ENCODE measurements at regions not wholly inside any gene's neighbourhood (a gene's known extent, or its start where the extent isn't known, plus 50 kb on each side); places are given as distances from the start of the nearest gene placed in this dataset.

- H3K27ac ChIP-seq (ENCODE audit: low read length), result no peak overlapping the region
- no peaks in the 10 kb centered on the region for H3K9me3 Mint-ChIP-seq
- no peaks in the 10 kb centered on the region for H3K4me1 ChIP-seq (ENCODE audit: control insufficient read depth, insufficient read depth, low read length)
- H3K4me3 ChIP-seq (ENCODE audit: low read length), result no peak overlapping the region
- DNase-seq (no peak), ATAC-seq (no peak)
- H3K27ac Mint-ChIP-seq, result no peak overlapping the region
- TF ChIP-seq CTCF (IDR thresholded peaks at IDR 0.05), result no peak
- H3K4me1 Mint-ChIP-seq, result no peaks in the 10 kb centered on the region
- no peaks in the 10 kb centered on the region for H3K9me3 ChIP-seq (ENCODE audit: control insufficient read depth, insufficient read depth, low read length)
- H3K27me3 Mint-ChIP-seq (ENCODE audit: low read depth in 2 of 2), result peaks cover 10 to 36% of the 10 kb centered on the region in 2 donors
- H3K27me3 ChIP-seq (ENCODE audit: control insufficient read depth, insufficient read depth, low read length), result no peaks in the 10 kb centered on the region
- H3K4me3 Mint-ChIP-seq, result no peak overlapping the region
- intact Hi-C loops (cut with micrococcal nuclease), result no loop called here
- H3K36me3 Mint-ChIP-seq, result no peaks in the 10 kb centered on the region
- no peaks in the 10 kb centered on the region for H3K36me3 ChIP-seq (ENCODE audit: control insufficient read depth, insufficient read depth, low read length)
- 90% methylated on average over 3 of the region's 3 CpGs for WGBS (ENCODE audit: insufficient coverage)
These were observed 106.1 kb upstream of the CHODL start for GRCh38 chr21:18138507-18138906.

GRCh38 chr21:18129526-18129925 is 115.1 kb upstream of the CHODL start:
- no peaks in the 10 kb centered on the region for H3K36me3 ChIP-seq (ENCODE audit: control insufficient read depth, insufficient read depth, low read length)
- WGBS (ENCODE audit: insufficient coverage), result 94% methylated on average over 1 of the region's 1 CpG
- Mint-ChIP-seq H3K27ac (no peak overlapping the region), H3K27me3 (ENCODE audit: low read depth in 2 of 2) (peaks cover 0 to 22% of the 10 kb centered on the region in 2 donors), H3K4me1 (no peaks in the 10 kb centered on the region), H3K9me3 (no peaks in the 10 kb centered on the region), H3K4me3 (no peak overlapping the region), H3K36me3 (no peaks in the 10 kb centered on the region)
- H3K27me3 ChIP-seq (ENCODE audit: control insufficient read depth, insufficient read depth, low read length), result no peaks in the 10 kb centered on the region
- no peaks in the 10 kb centered on the region for H3K9me3 ChIP-seq (ENCODE audit: control insufficient read depth, insufficient read depth, low read length)
- H3K4me3 ChIP-seq (ENCODE audit: low read length), result no peak overlapping the region
- no peak for ATAC-seq
- TF ChIP-seq CTCF (IDR thresholded peaks at IDR 0.05), result no peak
- DNase-seq, result no peak
- intact Hi-C loops (cut with micrococcal nuclease), result no loop called here
- H3K27ac ChIP-seq (ENCODE audit: low read length), result no peak overlapping the region
- H3K4me1 ChIP-seq (ENCODE audit: control insufficient read depth, insufficient read depth, low read length), result no peaks in the 10 kb centered on the region

- Mint-ChIP-seq H3K4me1 (no peaks in the 10 kb centered on the region), H3K36me3 (no peaks in the 10 kb centered on the region), H3K9me3 (no peaks in the 10 kb centered on the region), H3K27me3 (ENCODE audit: low read depth in 2 of 2) (peaks cover 5 to 7% of the 10 kb centered on the region in 2 donors), H3K4me3 (no peak overlapping the region), H3K27ac (no peak overlapping the region)
- Histone ChIP-seq H3K27me3 (ENCODE audit: control insufficient read depth, insufficient read depth, low read length) (no peaks in the 10 kb centered on the region), H3K4me3 (ENCODE audit: low read length) (no peak overlapping the region), H3K27ac (ENCODE audit: low read length) (no peak overlapping the region), H3K36me3 (ENCODE audit: control insufficient read depth, insufficient read depth, low read length) (no peaks in the 10 kb centered on the region), H3K4me1 (ENCODE audit: control insufficient read depth, insufficient read depth, low read length) (no peaks in the 10 kb centered on the region), H3K9me3 (ENCODE audit: control insufficient read depth, insufficient read depth, low read length) (no peaks in the 10 kb centered on the region)
- no peak for ATAC-seq
- intact Hi-C loops (cut with micrococcal nuclease), result no loop called here
- DNase-seq, result no peak
- TF ChIP-seq CTCF (IDR thresholded peaks at IDR 0.05), result no peak
- WGBS (ENCODE audit: insufficient coverage), result 87% methylated on average over 1 of the region's 1 CpG
These were observed 126.1 kb upstream of the CHODL start for GRCh38 chr21:18118566-18118965.

GRCh38 chr21:18117176-18117575 is 127.5 kb upstream of the CHODL start:
- Histone ChIP-seq H3K27me3 (ENCODE audit: control insufficient read depth, insufficient read depth, low read length) (no peaks in the 10 kb centered on the region), H3K4me3 (ENCODE audit: low read length) (no peak overlapping the region), H3K9me3 (ENCODE audit: control insufficient read depth, insufficient read depth, low read length) (no peaks in the 10 kb centered on the region), H3K36me3 (ENCODE audit: control insufficient read depth, insufficient read depth, low read length) (no peaks in the 10 kb centered on the region), H3K27ac (ENCODE audit: low read length) (no peak overlapping the region), H3K4me1 (ENCODE audit: control insufficient read depth, insufficient read depth, low read length) (no peaks in the 10 kb centered on the region)
- no peak overlapping the region for H3K4me3 Mint-ChIP-seq
- WGBS (ENCODE audit: insufficient coverage), result 63% methylated on average over 1 of the region's 1 CpG
- peaks cover 7% of the 10 kb centered on the region in 2 donors for H3K27me3 Mint-ChIP-seq (ENCODE audit: low read depth in 2 of 2)
- ATAC-seq, result no peak
- no peaks in the 10 kb centered on the region for H3K9me3 Mint-ChIP-seq
- DNase-seq, result no peak
- no peaks in the 10 kb centered on the region for H3K36me3 Mint-ChIP-seq
- no peak overlapping the region for H3K27ac Mint-ChIP-seq
- TF ChIP-seq CTCF (IDR thresholded peaks at IDR 0.05), result no peak
- intact Hi-C loops (cut with micrococcal nuclease), result no loop called here
- H3K4me1 Mint-ChIP-seq, result no peaks in the 10 kb centered on the region
